ENCODE measurements at regions not wholly inside any gene's neighbourhood (a gene's known extent, or its start where the extent isn't known, plus 50 kb on each side); places are given as distances from the start of the nearest gene placed in this dataset.

DNA sequence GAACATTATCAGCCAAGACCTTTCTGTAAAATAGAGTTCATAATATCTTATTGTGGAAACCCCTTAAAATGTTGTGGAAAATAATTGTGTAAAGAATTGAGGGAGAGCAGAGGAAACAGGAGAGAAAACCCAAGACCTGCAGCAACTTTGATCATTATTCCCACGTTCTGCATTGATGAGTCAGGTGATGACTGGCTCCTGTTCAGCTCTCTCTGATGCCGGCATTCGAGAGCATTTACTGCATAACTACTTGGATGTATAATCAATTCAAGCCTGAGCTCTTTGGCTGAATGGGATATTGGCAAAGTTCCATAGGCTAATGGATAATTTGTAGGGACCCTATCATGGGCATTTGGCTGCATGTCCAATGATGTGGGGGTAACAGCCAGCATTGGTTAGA, 176.3 kb upstream of the ARID2 start:
- DNase-seq, result no peak

- DNase-seq, result no peak
Measured at GRCh38 chr12:45557016-45557415, 172.5 kb upstream of the ARID2 start.

- no peak for DNase-seq
Measured at GRCh38 chr12:45558353-45558752, 171.2 kb upstream of the ARID2 start.

DNA sequence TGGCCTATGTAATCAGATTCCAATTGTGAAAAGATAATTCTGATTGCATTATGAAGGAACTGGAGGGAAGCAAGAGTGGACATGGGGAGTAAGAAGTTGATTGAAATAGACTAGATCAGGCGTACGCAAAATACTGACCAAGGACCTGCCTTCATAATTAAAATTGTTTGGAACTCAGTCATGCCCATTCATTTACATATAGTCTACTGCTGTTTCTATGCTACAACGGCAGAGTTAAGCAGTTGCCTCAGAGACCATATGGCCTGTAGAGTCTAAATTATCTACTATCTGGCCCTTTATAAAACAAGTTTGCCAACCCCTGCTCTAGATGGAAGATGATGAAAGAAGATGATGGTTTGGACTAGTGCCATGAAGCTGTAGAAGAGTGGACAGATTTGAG, 170.0 kb upstream of the ARID2 start:
- no peak for DNase-seq

GRCh38 chr12:45560689-45561088, 168.8 kb upstream of the ARID2 start:
- DNase-seq, result no peak

DNA sequence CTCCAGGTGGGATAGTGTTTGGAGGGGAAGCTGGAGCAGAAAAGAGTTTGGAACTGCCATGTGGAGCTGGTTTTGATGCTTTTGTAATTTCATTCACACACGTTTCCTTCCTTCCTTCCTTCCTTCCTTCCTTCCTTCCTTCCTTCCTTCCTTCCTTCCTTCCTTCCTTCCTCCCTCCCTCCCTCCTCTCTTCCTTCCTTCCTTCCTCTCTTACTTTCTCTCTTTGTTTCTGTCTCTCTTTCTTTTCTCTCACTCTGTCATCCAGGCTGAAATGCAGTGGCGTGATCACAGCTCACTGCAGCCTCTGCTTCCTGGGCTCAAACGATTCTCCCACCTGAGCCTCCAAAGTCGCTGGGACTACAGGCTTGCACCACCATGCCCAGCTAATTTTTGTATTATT, 168.0 kb upstream of the ARID2 start:
- no peak for DNase-seq

DNA sequence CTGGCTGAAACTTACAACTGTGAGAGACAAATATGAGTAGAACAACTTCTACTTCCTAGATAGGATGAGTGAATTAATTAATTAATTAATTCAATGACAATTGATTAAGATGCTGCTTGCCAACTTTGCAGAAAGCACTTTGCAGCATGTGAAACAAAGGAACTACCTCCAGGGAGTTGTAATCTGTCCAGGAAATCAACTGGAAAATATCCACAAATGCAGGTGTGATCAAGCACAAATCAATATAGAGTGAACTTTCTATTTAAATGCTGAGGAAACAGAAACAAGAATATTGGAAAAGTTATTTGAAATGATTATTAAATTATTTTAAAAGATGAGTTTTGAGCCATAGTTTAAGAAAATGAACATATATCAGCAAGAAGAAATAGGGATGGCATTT, 163.9 kb upstream of the ARID2 start:
- no peak for DNase-seq

DNA sequence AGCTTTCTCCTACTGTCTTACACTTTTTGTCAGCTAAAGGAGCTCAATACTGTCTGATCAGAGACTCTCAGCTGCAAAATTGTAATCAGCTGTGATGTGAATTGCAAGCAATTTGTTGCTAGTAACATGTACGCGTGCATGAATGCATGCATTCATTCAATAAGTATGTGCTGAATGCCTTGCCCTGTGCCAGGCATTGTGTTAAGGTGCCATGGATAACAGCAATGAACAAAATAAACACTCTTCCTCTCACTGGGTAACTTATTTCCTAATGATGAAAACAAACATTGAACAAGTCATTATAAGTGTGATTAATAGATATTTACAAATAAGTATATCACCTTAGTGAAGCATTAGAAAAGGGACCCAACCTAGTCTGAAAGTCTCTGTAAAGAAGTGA, 163.2 kb upstream of the ARID2 start:
- no peak for DNase-seq

DNA sequence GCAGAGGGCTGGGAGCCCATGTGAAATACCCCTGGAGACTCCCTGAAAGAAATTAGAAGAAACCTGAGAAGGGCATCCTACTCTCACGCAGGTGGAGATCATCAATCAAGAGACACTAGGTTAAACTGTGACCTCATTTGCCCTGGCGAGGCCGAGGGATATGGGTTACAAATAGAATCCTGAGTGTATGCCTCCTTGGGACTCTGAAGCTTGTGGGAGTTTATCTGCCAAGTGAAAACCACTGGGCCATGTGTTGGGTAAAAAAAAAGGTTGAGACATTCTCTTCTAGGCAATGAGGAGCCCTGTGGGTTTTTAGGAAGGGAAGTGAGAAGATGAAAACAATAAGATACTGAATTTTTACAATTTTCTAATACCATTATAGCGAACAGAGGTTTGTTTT, 160.7 kb upstream of the ARID2 start:
- no peak for DNase-seq

DNA sequence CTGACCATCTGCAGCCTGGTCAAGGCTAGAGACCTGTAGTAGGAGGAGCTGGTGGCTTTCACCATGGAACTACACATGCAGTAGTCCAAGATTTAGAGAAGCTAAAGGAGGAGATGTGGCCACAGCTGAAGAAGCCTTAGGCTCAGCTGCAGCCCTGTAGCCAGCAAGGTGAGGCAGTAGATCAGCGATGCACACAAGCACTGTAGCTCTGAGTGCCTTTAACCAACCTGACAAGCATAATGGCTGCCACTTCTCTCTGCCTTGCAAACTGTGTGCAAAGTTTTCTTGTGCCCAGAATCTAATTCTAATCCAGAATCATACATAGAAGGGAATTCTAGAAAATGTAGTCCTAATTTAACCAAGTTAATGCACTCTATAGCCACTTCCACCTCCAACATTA, 159.0 kb upstream of the ARID2 start:
- DNase-seq, result no peak

DNA sequence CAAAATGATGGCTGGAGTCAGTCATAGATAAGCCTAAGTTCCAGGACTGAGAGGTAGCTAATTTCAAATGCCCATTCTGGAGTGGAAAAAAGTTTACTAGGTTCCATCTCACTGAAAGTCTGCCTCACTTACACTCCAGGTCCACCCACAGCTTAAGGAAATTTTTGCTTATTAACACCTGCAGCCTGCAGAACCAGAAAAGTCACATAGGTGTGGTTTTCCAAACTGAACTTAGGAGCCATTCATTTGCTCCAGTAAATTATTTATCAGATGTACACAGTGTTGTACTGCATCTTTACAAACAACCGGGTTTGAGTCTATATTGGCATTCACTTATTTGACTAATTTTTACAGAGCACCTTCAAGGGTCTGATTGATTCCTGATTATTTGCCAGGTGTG, 157.4 kb upstream of the ARID2 start:
- no peak for DNase-seq

- DNase-seq, result no peak
Measured at GRCh38 chr12:45575417-45575816, 154.1 kb upstream of the ARID2 start.

- no peak for DNase-seq
Measured at GRCh38 chr12:45575823-45576475, 153.6 kb upstream of the ARID2 start.

DNA sequence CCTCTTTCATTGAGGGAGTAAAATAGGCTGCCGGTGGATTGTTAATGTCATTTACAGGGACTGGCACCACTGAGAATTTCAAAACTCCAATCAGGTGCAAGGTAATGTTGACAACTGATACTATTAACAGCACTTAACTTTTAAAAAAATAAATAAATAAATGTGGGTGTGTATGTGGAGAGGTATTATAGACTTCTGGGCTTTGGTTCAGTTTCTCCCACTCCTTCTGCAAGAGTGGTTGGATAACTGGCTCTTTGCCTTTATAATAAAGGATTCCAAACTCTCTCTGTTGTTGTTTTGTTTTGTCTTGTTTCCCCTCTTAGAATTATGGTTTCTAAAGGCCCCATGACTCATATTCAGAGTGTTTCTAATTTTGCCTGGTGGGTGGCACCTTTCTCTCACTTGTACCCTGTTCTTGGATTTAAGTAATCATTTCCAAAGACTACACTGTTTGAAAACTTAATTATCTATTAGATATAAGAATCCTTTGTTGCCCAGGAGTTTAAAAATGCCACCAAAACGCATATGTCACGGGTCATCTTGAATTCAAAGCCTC, 151.6 kb upstream of the ARID2 start:
- no peak for DNase-seq

- DNase-seq, result no peak
Measured at GRCh38 chr12:45580356-45580969, 149.0 kb upstream of the ARID2 start.

GRCh38 chr12:45581112-45581511, 148.4 kb upstream of the ARID2 start:
- no peak for DNase-seq

DNA sequence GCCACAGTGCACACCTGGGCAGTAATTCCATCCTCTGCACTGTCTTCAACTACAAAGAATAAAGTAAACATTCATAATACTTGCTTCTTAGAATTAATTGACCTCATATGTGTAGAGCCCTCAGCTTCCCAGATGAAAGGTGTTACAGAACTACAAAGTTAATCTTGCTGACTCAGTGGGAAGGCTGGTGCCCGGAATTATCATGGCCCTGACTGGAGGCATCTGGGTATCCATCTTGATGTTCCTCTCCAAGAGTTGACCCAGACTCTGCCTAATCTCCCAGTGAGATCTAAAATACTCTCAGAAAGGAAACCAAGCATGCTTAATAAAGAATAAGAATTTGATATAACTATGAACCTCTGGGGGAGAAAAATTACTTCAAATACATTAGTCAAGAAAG, 147.0 kb upstream of the ARID2 start:
- DNase-seq, result no peak

DNA sequence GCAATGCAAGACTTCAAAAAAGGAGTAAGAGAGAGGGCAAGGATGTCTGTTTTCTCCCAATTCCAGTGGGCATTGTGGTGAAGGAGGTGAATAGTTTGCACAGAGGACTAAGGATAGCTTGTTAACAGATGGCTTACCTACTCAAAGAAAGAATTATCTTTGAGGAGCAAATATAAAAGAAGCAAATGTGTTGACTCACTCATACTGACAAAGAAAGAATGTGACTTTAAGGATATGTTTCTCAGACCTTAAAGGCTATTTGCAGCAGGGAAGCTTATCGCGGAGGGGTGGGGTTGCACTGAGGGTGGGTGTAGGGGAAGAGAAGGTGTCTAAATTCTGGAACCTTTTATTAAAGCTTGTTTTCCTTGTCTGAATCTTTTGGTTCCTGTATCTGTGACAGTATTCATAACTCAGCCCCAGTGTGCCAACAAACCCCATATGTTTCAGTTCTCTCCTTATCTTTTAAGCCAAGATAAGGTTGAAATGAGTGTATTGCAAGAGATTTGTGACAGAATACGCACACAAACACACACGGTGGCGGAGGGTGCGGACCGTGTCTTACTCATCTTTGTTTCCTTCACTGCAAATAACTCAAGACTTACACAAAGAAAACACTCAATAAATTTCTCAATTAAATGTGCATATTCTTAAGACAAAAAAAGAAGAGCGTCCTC, 146.4 kb upstream of the ARID2 start:
- no peak for DNase-seq

GRCh38 chr12:45584336-45584735, 145.2 kb upstream of the ARID2 start:
- DNase-seq, result no peak

GRCh38 chr12:45585522-45586230, 143.8 kb upstream of the ARID2 start:
- no peak for DNase-seq

DNA sequence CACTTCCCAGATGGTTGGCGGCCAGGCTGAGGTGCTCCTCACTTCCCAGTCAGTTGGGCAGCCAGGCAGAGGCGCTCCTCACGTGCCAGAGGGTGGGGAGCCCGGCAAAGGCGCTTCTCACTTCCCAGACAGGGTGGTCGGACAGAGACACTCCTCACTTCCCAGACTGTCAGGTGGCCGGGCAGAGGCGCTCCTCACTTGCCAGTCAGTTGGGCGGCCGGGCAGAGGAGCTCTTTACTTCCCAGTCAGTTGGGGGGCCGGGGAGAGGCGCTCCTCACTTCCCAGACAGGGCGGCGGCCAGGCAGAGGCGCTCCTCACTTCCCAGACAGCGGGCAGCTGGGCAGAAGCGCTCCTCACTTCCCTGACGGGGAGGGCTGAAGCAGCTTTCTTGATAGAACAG, 143.0 kb upstream of the ARID2 start:
- DNase-seq, result no peak

GRCh38 chr12:45587012-45587411, 142.5 kb upstream of the ARID2 start:
- no peak for DNase-seq

GRCh38 chr12:45587877-45588533, 141.5 kb upstream of the ARID2 start:
- DNase-seq, result no peak
